ENCODE measurements at regions not wholly inside any gene's neighbourhood (a gene's known extent, or its start where the extent isn't known, plus 50 kb on each side); places are given as distances from the start of the nearest gene placed in this dataset.

DNA sequence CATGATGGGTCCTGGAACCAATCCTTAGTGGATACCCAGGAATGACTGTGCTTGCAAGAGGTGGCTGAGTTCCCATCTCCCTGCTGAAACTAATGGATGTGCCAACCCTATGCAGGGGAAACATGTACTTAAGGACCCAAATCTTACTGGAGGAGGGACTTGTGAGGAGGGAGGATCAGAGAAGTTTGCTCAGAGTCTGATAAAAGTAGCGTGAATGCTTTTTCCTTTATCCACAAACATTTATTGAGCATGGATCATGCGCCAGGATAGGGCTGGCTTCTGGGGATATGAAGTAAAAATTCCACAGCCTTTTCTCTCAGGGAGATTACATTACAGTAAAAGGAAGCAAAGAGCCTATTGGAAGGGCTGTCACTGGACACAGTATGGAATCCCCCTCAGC lies 358.5 kb downstream of the RPS24 start:
- TF ChIP-seq, protein P1, sequence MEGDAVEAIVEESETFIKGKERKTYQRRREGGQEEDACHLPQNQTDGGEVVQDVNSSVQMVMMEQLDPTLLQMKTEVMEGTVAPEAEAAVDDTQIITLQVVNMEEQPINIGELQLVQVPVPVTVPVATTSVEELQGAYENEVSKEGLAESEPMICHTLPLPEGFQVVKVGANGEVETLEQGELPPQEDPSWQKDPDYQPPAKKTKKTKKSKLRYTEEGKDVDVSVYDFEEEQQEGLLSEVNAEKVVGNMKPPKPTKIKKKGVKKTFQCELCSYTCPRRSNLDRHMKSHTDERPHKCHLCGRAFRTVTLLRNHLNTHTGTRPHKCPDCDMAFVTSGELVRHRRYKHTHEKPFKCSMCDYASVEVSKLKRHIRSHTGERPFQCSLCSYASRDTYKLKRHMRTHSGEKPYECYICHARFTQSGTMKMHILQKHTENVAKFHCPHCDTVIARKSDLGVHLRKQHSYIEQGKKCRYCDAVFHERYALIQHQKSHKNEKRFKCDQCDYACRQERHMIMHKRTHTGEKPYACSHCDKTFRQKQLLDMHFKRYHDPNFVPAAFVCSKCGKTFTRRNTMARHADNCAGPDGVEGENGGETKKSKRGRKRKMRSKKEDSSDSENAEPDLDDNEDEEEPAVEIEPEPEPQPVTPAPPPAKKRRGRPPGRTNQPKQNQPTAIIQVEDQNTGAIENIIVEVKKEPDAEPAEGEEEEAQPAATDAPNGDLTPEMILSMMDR (IDR thresholded peaks at IDR 0.05), result no peak
- no peak for TF ChIP-seq EZH2 (IDR thresholded peaks at IDR 0.05; ENCODE audit: borderline replicate concordance, insufficient read depth, low read depth, low read length, poor library complexity, severe bottlenecking)
